GM18951 (cell line): ENCODE measurements at regions not wholly inside any gene's neighbourhood (a gene's known extent, or its start where the extent isn't known, plus 50 kb on each side); places are given as distances from the start of the nearest gene placed in this dataset.

Source experiments
- POLR2A ChIP-seq: IDR thresholded peaks from 4 replicates; pipeline ENCODE4 v1.6.1; 2011; ENCODE audit warnings: mild to moderate bottlenecking; ENCODE audit not compliant: insufficient read length, insufficient read depth; ENCODE audit errors: extremely low read depth
- in situ Hi-C: fragments of 300-500 bp; cut with MboI; formaldehyde crosslinking; loops from one replicate; pipeline ENCODE4 v1.12.0; 2022; ENCODE audit warnings: low sequenced_read_pairs, mixed read lengths, inconsistent platforms; ENCODE audit not compliant: unreplicated experiment

DNA sequence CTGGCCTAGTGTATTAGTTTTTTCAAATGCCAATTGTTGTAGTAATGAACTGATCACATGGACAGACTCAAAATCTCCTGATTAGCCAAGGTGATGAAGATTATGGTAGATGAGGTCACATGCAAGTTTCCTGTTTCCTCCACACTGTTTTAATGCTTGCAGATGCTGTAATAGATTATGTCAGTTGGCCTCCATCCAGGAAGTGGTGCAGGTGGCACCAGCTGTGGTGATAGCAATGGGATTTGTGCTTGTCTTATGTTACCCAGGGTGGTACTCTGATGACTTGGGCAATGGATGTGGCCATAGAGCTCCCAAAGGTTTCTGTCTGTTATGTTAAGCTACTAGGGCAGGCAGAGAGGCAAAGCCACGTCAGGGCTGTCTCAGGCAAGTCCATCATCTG is 332.9 kb upstream of the DDX18 start:
- no peak for TF ChIP-seq POLR2A
- in situ Hi-C loops: no loop called here

DNA sequence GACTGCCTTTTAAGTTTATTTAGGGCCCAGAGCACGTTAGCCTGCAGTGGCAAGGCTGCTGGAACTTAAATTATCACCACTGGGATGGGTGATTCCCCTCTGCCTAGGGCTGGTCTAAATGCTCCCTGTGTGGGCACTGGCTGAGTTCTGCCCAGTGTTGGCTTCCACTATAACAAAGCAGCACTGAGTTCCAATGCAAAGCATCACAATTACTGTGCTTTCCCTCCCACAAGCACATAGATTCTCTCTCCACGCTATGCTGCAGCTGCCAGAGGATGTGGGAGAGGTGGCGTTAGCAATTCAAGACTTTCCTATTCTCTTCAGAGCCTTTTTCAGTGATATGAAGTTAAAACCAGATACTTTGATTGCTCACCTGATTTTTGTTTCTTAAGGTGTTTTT is 328.9 kb upstream of the DDX18 start:
- in situ Hi-C loops: no loop called here
- no peak for TF ChIP-seq POLR2A

GRCh38 chr2:117486081-117486480 is 328.4 kb upstream of the DDX18 start:
- in situ Hi-C loops: no loop called here
- no peak for TF ChIP-seq POLR2A

GRCh38 chr2:117492209-117492851 is 322.2 kb upstream of the DDX18 start:
- TF ChIP-seq POLR2A: no peak
- in situ Hi-C loops: no loop called here

GRCh38 chr2:117500721-117501120 is 313.8 kb upstream of the DDX18 start:
- TF ChIP-seq POLR2A: no peak
- in situ Hi-C loops: no loop called here

DNA sequence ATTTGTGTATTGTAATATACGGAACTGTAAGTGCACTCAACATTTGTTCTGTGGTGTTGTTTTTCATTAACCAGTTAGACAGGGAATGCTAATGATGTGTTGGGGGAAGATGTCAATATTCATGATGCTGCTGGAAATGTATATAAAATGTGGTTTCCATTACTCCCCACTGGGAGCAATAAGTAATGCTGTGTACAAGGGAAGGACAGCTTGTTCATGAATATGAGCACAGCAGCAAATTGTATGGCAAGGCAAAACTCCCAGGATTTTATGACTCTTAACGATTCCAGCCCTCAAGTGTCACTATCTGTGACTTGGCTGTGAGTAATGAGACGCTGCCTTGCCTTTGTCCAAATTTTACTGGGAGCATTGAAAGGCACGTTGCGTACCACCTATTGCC is 312.4 kb upstream of the DDX18 start:
- in situ Hi-C loops: no loop called here
- TF ChIP-seq POLR2A: no peak

DNA sequence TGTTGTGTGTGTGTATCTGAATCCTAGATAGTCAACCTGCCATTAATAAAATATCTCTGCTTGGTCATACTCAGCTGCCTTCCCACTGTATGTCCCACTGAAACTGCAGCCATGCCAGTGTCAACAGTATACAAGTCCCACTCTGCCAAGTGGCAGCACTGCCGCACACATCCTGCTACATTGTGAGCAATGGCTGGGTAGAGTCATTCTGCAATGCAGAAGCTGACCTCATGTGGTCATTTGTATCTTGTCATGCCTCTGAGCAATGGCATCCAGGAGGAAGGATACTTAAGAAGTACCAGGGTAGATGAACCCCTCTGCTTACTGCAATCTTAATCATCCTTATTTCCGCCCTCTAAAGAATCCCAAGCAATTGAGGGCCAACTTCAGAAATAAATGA is 302.2 kb upstream of the DDX18 start:
- in situ Hi-C loops: no loop called here
- TF ChIP-seq POLR2A: no peak

GRCh38 chr2:117514371-117514770 is 300.1 kb upstream of the DDX18 start:
- in situ Hi-C loops: no loop called here
- TF ChIP-seq POLR2A: no peak

GRCh38 chr2:117519238-117519637 is 295.3 kb upstream of the DDX18 start:
- in situ Hi-C loops: no loop called here
- TF ChIP-seq POLR2A: no peak

DNA sequence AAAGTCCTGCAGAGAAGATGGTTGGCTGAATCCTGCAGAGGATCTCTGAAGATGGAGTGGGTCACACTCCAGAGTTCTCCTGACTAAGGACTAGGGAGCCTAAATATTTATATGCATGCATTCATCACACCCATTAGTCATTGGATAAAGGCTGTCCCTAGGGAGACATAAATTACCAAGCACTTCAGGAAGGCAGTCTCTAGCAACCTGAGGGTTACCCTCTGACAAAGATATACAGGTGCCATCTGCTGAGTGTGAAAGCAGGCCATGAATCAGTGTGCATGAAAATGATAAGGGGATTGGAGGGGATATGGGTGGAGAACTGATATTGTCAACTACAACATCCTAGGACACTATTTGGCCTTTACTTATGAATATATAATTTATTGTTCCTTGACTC is 294.8 kb upstream of the DDX18 start:
- in situ Hi-C loops: no loop called here
- TF ChIP-seq POLR2A: no peak

DNA sequence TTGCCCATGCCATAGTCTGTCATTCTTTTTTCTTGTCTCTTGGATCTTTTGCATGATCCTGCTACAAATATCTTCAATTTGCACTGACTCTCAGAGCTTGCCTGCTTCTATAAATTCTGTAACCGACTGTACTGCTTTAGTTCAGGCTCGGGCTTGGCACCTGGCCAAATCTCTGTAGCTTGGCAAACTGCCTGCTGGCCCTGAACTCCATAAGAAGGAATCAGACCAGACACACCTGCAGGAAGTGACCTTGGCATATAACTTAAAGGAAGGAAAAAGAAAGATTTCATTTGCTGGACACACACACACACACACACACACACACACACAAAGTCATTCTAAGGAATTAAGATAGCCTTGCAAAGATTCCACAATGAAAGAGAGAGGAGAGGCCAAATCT is 291.2 kb upstream of the DDX18 start:
- TF ChIP-seq POLR2A: no peak

GRCh38 chr2:117523711-117524238 is 290.7 kb upstream of the DDX18 start:
- no peak for TF ChIP-seq POLR2A
- in situ Hi-C loops: no loop called here

More for the DNA sequence above, 291.2 kb upstream of the DDX18 start:
- in situ Hi-C loops: no loop called here

- in situ Hi-C loops: no loop called here
- TF ChIP-seq POLR2A: no peak
These were observed 278.4 kb upstream of the DDX18 start for GRCh38 chr2:117536139-117536538.

DNA sequence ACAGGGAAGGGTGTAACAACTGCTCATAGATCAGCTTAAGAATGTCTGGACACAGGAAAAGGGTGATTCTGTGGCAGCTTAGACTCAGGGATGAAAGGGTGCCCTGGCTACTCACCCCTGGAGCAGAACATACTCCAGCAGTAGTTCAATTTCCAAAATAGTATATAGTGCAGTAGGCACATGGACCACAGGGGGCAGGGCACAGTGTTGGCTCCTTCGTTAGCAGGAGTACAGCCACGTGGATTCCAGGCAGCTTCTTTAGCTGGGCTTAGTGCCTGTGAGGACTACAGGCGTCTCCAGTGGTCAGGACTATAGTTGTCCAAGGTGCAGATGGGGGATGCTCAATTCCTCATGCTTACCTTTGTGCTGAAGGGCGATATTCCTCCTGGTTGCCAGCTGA is 277.5 kb upstream of the DDX18 start:
- in situ Hi-C loops: no loop called here
- no peak for TF ChIP-seq POLR2A

GRCh38 chr2:117551858-117552257 is 262.6 kb upstream of the DDX18 start:
- in situ Hi-C loops: no loop called here
- no peak for TF ChIP-seq POLR2A
